Fibroblast of mammary gland (primary cell): ENCODE measurements at regions not wholly inside any gene's neighbourhood (a gene's known extent, or its start where the extent isn't known, plus 50 kb on each side); places are given as distances from the start of the nearest gene placed in this dataset.
A peak's percentile ranks its signal among the peaks of the same experiment; 100 is the strongest.

Source experiments
- DNase-seq: peaks from one replicate; pipeline ENCODE4 v3.0.0-alpha.2; 2010; ENCODE audit warnings: low read depth
- H3K4me3 ChIP-seq: 2 replicates; pipeline ENCODE4 v1.5.1; 2011; ENCODE audit warnings: low read depth, mild to moderate bottlenecking, low read length, moderate library complexity; ENCODE audit not compliant: control insufficient read depth
- TF ChIP-seq, protein P1 (sequence below): conservative IDR thresholded peaks from 2 replicates; pipeline ENCODE4 v1.5.1; 2011; ENCODE audit warnings: low read depth, low read length, inconsistent platforms; ENCODE audit not compliant: control insufficient read depth, insufficient read depth

DNA sequence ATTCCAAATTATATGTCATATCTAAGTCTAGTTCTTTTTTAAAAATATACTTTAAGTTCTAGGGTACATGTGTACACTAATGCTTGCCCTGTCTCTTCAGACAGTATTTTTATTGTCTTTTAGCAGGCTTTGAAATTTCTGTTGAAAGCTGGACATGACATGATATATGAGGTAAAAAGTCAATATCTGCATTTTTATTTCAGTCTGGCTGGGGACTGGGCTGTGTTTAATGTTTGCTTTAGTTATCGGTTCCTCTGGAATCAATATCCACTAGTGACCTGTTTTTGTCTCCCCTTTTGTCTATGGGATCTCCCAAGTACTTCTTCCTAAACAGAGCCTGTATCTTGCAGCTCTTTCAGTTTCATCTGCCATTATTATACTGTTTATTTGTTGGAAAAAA is 786.2 kb upstream of the GJE1 start:
- no peak for DNase-seq
- TF ChIP-seq, protein P1, sequence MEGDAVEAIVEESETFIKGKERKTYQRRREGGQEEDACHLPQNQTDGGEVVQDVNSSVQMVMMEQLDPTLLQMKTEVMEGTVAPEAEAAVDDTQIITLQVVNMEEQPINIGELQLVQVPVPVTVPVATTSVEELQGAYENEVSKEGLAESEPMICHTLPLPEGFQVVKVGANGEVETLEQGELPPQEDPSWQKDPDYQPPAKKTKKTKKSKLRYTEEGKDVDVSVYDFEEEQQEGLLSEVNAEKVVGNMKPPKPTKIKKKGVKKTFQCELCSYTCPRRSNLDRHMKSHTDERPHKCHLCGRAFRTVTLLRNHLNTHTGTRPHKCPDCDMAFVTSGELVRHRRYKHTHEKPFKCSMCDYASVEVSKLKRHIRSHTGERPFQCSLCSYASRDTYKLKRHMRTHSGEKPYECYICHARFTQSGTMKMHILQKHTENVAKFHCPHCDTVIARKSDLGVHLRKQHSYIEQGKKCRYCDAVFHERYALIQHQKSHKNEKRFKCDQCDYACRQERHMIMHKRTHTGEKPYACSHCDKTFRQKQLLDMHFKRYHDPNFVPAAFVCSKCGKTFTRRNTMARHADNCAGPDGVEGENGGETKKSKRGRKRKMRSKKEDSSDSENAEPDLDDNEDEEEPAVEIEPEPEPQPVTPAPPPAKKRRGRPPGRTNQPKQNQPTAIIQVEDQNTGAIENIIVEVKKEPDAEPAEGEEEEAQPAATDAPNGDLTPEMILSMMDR, result no peak
- H3K4me3 ChIP-seq, result no peak overlapping the region

DNA sequence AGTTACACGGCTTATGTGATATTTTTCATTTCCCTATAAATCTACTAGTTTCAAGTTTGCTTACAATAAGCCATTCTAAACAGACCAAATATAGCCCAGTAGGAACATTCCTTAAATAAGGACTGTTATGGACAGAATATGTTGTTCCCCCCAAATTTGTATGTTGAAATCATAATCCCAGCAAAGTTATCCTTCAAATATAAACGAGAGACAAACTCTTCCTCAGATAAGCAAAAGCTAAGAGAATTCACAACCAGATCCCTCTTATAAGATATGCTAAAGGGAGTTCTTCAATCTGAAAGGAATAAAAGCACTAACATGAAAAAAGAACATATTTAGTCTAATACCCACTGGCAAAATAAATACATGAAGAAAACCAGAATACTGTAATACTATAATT is 795.5 kb upstream of the GJE1 start:
- no peak for DNase-seq
- TF ChIP-seq, protein P1, result no peak
- no peak overlapping the region for H3K4me3 ChIP-seq

DNA sequence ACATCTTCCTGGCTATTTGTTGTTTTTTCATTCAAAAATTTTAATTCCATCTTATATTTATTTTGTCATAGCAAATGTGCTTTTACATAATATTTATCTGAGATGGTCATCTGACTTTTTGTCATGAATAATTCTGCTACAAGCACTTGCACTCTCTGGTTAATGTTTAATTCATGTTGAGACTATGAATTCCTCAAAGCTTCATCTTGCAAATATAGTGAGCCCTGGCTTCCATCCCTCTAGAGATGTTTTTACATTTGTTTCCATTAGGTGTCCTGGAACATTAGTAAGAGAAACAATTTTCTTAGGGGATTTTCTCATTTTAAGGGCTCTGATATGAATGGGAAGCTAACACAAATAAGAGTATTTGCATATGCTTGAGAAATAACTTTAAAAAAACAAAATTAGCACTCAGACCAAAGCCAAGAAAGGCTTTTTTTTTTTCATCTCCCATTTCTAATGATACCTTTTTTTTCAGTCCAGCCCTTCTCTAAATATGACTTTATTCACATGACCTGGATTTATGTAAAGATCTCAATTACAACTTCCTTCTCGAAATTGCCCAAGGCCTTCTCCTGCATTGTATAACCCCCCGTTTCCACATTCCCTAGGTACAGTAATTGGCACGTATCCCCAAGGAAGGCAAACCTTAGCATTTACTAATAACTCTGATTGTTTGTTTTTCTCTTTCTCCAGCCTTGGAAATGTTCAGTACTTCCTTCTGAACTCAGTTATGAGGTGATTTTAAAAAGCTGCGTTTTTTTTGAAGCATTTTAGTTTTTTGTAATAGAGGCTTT is 797.0 kb upstream of the GJE1 start:
- no peak for DNase-seq
- no peak overlapping the region for H3K4me3 ChIP-seq
- TF ChIP-seq, protein P1, result no peak

DNA sequence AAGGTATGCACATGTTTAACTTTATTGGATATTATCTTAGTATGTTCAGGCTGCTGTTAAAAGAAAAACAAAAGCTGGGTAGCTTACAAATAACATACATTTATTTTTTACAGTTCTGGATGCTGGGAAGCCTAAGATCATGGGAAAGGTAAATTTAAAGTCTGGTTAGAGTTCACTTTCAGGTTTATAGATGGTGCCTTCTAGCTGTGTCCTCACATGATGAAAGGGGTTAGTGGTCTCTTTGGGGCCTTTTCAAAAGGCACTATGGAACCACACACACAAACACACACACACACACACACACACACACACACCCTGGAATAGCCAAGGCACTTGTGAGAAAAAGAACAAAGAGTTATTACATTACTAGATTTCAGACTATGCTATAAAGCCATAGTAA is 805.8 kb upstream of the GJE1 start:
- H3K4me3 ChIP-seq, result peak overlapping the region; percentile 18
- no peak for DNase-seq
- TF ChIP-seq, protein P1, result no peak

DNA sequence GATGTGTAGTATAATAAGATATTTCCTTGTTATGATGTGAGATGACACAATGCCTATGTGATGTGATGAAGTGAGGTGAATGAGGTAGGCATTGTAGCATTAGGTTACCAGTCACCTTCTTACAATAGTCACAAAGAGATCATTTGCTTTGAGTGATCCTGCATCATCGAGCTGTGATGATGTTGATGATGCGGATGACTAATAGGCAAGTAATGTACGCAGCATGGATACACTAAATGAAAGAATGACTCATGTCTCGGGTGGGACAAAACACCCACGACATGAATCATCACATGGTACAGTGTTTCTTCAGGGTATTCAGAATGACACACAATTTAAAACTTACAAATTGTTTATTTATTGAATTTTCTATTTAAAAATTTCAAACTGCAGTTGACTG is 806.3 kb upstream of the GJE1 start:
- peak; percentile 100 for DNase-seq
- H3K4me3 ChIP-seq, result peak overlapping the region; percentile 18
- TF ChIP-seq, protein P1, result no peak

DNA sequence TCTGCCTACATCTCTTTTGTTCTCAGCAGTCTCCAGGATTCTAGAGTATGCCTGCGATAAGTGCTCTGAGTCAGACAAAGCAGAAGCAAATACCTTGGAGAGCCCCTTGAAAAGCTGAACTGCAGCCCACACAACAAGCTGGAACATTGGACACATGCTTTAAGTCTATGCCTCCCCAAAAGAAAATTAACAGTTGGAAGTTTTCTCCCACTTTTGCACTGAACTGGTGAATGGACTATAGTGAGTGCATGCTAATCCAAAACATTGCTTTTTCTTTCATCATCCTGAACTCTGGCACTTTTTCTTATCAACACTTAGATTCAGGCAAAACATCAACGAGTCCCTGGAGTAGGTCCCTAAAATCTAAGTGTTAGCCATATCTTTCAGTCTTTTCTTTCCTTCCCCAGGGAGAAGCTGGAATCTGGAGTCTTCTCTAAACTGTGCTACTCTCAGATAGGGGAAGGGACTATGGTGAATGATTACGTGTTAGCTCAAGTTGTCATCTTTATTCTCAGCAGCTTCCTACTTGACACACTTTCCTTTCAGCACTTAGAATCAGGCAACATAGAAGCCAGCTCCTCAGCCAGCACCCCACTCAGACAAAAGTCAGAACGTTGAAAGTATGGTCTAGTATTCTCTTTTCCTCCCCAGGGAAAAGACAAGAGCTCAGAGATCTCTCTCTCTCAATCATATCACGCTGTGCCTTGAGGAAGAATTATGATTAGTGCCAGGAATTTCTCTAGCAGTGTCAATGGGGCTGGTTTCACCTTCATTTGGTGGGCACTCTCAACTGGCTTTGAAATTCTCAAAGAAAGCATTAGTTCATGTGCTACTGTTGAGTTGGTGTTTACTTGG is 811.0 kb upstream of the GJE1 start:
- TF ChIP-seq, protein P1, result no peak
- no peak overlapping the region for H3K4me3 ChIP-seq
- peak; percentile 52 for DNase-seq
